H1 (cell line): ENCODE measurements at regions not wholly inside any gene's neighbourhood (a gene's known extent, or its start where the extent isn't known, plus 50 kb on each side); places are given as distances from the start of the nearest gene placed in this dataset.

Experiments used
- CTCF ChIA-PET: fragments of 300-600 bp; sonication (Branson Sonifier 250); formaldehyde crosslinking; loops from one replicate; lab custom pipeline; 2021; ENCODE audit not compliant: partially characterized antibody; lab: Charles Lee
- POLR2A ChIA-PET: fragments of 300-600 bp; sonication (Branson Sonifier 250); formaldehyde crosslinking; loops from one replicate; lab custom pipeline; 2021; ENCODE audit warnings: inconsistent platforms; ENCODE audit not compliant: partially characterized antibody; lab: Charles Lee
- DNase-seq, 2 experiments: peaks; one replicate each; pipeline versions ENCODE4 v3.0.0 to v3.0.0-alpha.2; 2010 to 2022; ENCODE audit warnings: low spot score in 2 of 2, low read depth in 1 of 2, mixed read lengths in 1 of 2
- FAIRE-seq: peaks from 2 replicates; lab custom pipeline; 2011; peaks lifted over from hg19 to GRCh38; lab: Jason Lieb, UNC
- H2AFZ ChIP-seq: 2 replicates; pipeline ENCODE4 v1.8.1; 2012; ENCODE audit warnings: low read length, inconsistent platforms
- H2AK5ac ChIP-seq: 2 replicates; pipeline ENCODE4 v1.6.1; 2013; ENCODE audit warnings: low read depth, low read length
- H2BK120ac ChIP-seq: replicated peaks from 2 replicates; pipeline ENCODE3; 2013; ENCODE audit warnings: low read depth, low read length, inconsistent platforms
- H2BK12ac ChIP-seq: 2 replicates; pipeline ENCODE4 v1.6.1; 2013; ENCODE audit warnings: low read depth, low read length
- H2BK15ac ChIP-seq: 2 replicates; pipeline ENCODE4 v1.6.1; 2013; ENCODE audit warnings: low read length
- H2BK20ac ChIP-seq: 2 replicates; pipeline ENCODE4 v1.6.1; 2013; ENCODE audit warnings: low read length
- H2BK5ac ChIP-seq: 2 replicates; pipeline ENCODE4 v1.6.1; 2013; ENCODE audit warnings: low read depth, low read length
- H3K14ac ChIP-seq: 2 replicates; pipeline ENCODE4 v1.6.1; 2013; ENCODE audit warnings: inconsistent platforms; ENCODE audit not compliant: insufficient read length
- H3K18ac ChIP-seq: 2 replicates; pipeline ENCODE4 v1.6.1; 2013; ENCODE audit warnings: low read length; ENCODE audit errors: extremely low read depth
- H3K23ac ChIP-seq: 2 replicates; pipeline ENCODE4 v1.6.1; 2013; ENCODE audit warnings: inconsistent platforms; ENCODE audit not compliant: insufficient read length
- H3K23me2 ChIP-seq: 2 replicates; pipeline ENCODE4 v1.6.1; 2013; ENCODE audit warnings: low read depth, low read length
- H3K27ac ChIP-seq: 2 replicates; pipeline ENCODE4 v1.6.1; 2011; ENCODE audit warnings: low read depth, low read length, inconsistent platforms
- H3K27me3 ChIP-seq, 4 experiments: replicated peaks in 1 of 4; 1 replicate in 1 of 4; 2 replicates in 3 of 4; pipeline versions ENCODE4 v1.6.1 to v1.8.1; 2011 to 2013; ENCODE audit warnings: low read length in 3 of 4, mild to moderate bottlenecking in 3 of 4, inconsistent platforms in 2 of 4, mixed read lengths in 2 of 4, moderate library complexity in 1 of 4; ENCODE audit not compliant: control insufficient read depth in 3 of 4, insufficient read depth in 3 of 4; ENCODE audit errors: extremely low read depth in 1 of 4
- H3K36me3 ChIP-seq, 4 experiments: 2 replicates each; pipeline versions ENCODE4 v1.6.1 to v1.8.1; 2011 to 2013; ENCODE audit warnings: mild to moderate bottlenecking in 4 of 4, low read length in 3 of 4, moderate library complexity in 2 of 4, control low read depth in 1 of 4, inconsistent platforms in 1 of 4; ENCODE audit not compliant: insufficient read depth in 4 of 4, control insufficient read depth in 2 of 4
- H3K4ac ChIP-seq: replicated peaks from 2 replicates; pipeline ENCODE3; 2013; ENCODE audit warnings: low read length, low read depth, mixed read lengths, inconsistent platforms; ENCODE audit not compliant: insufficient read length
- H3K4me1 ChIP-seq, 4 experiments: replicated peaks in 1 of 4; 1 replicate in 1 of 4; 2 replicates in 3 of 4; pipeline versions ENCODE4 v1.6.1 to v1.8.1; 2011 to 2013; ENCODE audit warnings: low read length in 3 of 4, inconsistent platforms in 2 of 4, mixed read lengths in 1 of 4; ENCODE audit not compliant: insufficient read depth in 4 of 4, control insufficient read depth in 3 of 4
- H3K4me2 ChIP-seq, 2 experiments: 2 replicates each; pipeline versions ENCODE4 v1.6.1 to v1.8.1; 2011 to 2013; ENCODE audit warnings: low read depth in 2 of 2, low read length in 2 of 2, control low read depth in 1 of 2, inconsistent platforms in 1 of 2, mild to moderate bottlenecking in 1 of 2; ENCODE audit not compliant: insufficient read depth in 1 of 2
- H3K4me3 ChIP-seq, 4 experiments: fragments of 200-600, 300-600 bp in 1 of 4; sonication (generic), shearing (Covaris generic), sonication (Bioruptor Twin) in 1 of 4; 2 replicates each; pipeline versions ENCODE4 v1.5.1 to v1.8.1; 2011 to 2016; ENCODE audit warnings: low read length in 4 of 4, low read depth in 3 of 4, control low read depth in 2 of 4, inconsistent platforms in 2 of 4, mild to moderate bottlenecking in 2 of 4, mixed read lengths in 1 of 4, moderate library complexity in 1 of 4; ENCODE audit not compliant: insufficient read depth in 2 of 4; ENCODE audit errors: extremely low read depth in 1 of 4
- H3K56ac ChIP-seq: replicated peaks from 2 replicates; pipeline ENCODE3; 2013; ENCODE audit warnings: low read depth, mild to moderate bottlenecking, mixed read lengths, low read length, inconsistent platforms; ENCODE audit not compliant: insufficient read length
- H3K79me1 ChIP-seq: 2 replicates; pipeline ENCODE4 v1.6.1; 2013; ENCODE audit warnings: low read depth, low read length, control low read depth
- H3K79me2 ChIP-seq, 2 experiments: 2 replicates each; pipeline versions ENCODE4 v1.6.1 to v1.8.1; 2012 to 2013; ENCODE audit warnings: low read length in 2 of 2, mild to moderate bottlenecking in 2 of 2, inconsistent platforms in 1 of 2; ENCODE audit not compliant: insufficient read depth in 2 of 2, control insufficient read depth in 1 of 2
- H3K9ac ChIP-seq, 4 experiments: replicated peaks in 1 of 4; 1 replicate in 1 of 4; 2 replicates in 3 of 4; pipeline versions ENCODE4 v1.6.1 to v1.8.1; 2011 to 2013; ENCODE audit warnings: low read depth in 3 of 4, low read length in 3 of 4, control low read depth in 2 of 4, mild to moderate bottlenecking in 2 of 4, moderate library complexity in 2 of 4, inconsistent platforms in 1 of 4; ENCODE audit errors: extremely low read depth in 1 of 4
- H3K9me3 ChIP-seq, 2 experiments: 2 replicates each; pipeline versions ENCODE4 v1.6.1 to v1.8.1; 2012 to 2013; ENCODE audit warnings: mild to moderate bottlenecking in 2 of 2, moderate library complexity in 2 of 2, control low read depth in 1 of 2, inconsistent platforms in 1 of 2, low read depth in 1 of 2, low read length in 1 of 2, mixed read lengths in 1 of 2; ENCODE audit not compliant: insufficient read depth in 2 of 2
- H4K20me1 ChIP-seq, 2 experiments: replicated peaks in 1 of 2; 2 replicates each; pipeline versions ENCODE3 to v1.8.1; 2011 to 2013; ENCODE audit warnings: inconsistent platforms in 2 of 2, low read length in 2 of 2, mild to moderate bottlenecking in 1 of 2; ENCODE audit not compliant: insufficient read depth in 2 of 2, control insufficient read depth in 1 of 2
- H4K5ac ChIP-seq: 2 replicates; pipeline ENCODE4 v1.6.1; 2013; ENCODE audit warnings: low read length, low read depth, mixed read lengths, inconsistent platforms; ENCODE audit not compliant: insufficient read length
- H4K8ac ChIP-seq: 2 replicates; pipeline ENCODE4 v1.8.0; 2013; ENCODE audit warnings: mild to moderate bottlenecking, moderate library complexity, low read length, inconsistent platforms; ENCODE audit not compliant: insufficient read depth; ENCODE audit errors: extremely low read depth
- H4K91ac ChIP-seq: replicated peaks from 2 replicates; pipeline ENCODE3; 2013; ENCODE audit warnings: low read length, mixed read lengths, inconsistent platforms; ENCODE audit not compliant: insufficient read length
- POLR2AphosphoS5 ChIP-seq: IDR thresholded peaks from 2 replicates; pipeline ENCODE4 v1.6.1; 2011; ENCODE audit warnings: low read depth, low read length
- RBBP5 ChIP-seq: IDR thresholded peaks from 2 replicates; pipeline ENCODE4 v1.7.1; 2012; ENCODE audit warnings: low read depth, mild to moderate bottlenecking, inconsistent platforms, low read length, moderate library complexity, borderline replicate concordance
- SIX5 ChIP-seq: IDR thresholded peaks from 2 replicates; pipeline ENCODE4 v1.6.1; 2011; ENCODE audit warnings: mild to moderate bottlenecking, low read depth, low read length
- TCF12 ChIP-seq: IDR thresholded peaks from 2 replicates; pipeline ENCODE4 v1.6.1; 2011; ENCODE audit warnings: low read depth, mild to moderate bottlenecking, low read length
- WGBS, 2 experiments: shearing (Covaris generic) in 1 of 2; methylation state at CpG; one replicate each; pipeline versions ENCODE4 v1.1.6 to v1.1.7; 2013 to 2015; ENCODE audit warnings: low lambda C conversion rate in 2 of 2, mixed read lengths in 2 of 2, inconsistent platforms in 1 of 2, low coverage in 1 of 2, missing lambda C conversion rate in 1 of 2; ENCODE audit not compliant: insufficient replicate concordance in 2 of 2, insufficient coverage in 1 of 2, insufficient read length in 1 of 2; ENCODE audit errors: extremely low coverage in 1 of 2, missing lambda C conversion rate in 1 of 2; 5-methylcytosine and 5-hydroxymethylcytosine counted together

GRCh38 chr7:38069052-38069451 lies 109.0 kb upstream of the STARD3NL start:
- Histone ChIP-seq H3K9ac (no peak overlapping the region), H3K27me3 (no peaks in the 10 kb centered on the region), H3K36me3 (no peaks in the 10 kb centered on the region), H2BK20ac (no peak overlapping the region), H2AFZ (no peak overlapping the region), H3K14ac (no peak overlapping the region), H2BK5ac (no peak overlapping the region), H2BK15ac (no peak overlapping the region), H4K5ac (no peak overlapping the region), H4K91ac (no peak overlapping the region), H3K23me2 (no peaks in the 10 kb centered on the region), H3K56ac (no peak overlapping the region), H3K27ac (no peak overlapping the region), H3K79me1 (no peaks in the 10 kb centered on the region), H2BK12ac (no peak overlapping the region), H4K20me1 (no peaks in the 10 kb centered on the region), H2BK120ac (no peak overlapping the region), H3K18ac (no peak overlapping the region), H4K8ac (no peak overlapping the region), H2AK5ac (no peak overlapping the region), H3K4me2 (no peak overlapping the region), H3K4me1 (peaks cover 0 to 2% (median under 1%) of the 10 kb centered on the region in 4 experiments; a peak in 3 of 7 replicates), H3K4ac (peak overlapping the region; percentile 47), H3K23ac (no peak overlapping the region), H3K4me3 (no peak overlapping the region), H3K9me3 (no peaks in the 10 kb centered on the region), H3K79me2 (no peaks in the 10 kb centered on the region)
- no peak for FAIRE-seq
- CTCF ChIA-PET: interaction anchor here (0.6 to 2.1 kb wide), 7 partner anchors 18 to 276 kb away, joined by 3 to 9 read pairs (median 3); partner anchors contain the start of gene SFRP4
- WGBS, 2 experiments: 77% methylated on average over 6 of the region's 6 CpGs; no CpG with 5 or more reads in 1 of the 2 experiments
- no peak for TF ChIP-seq RBBP5
- 0 out of 2 replicates have a peak, but pooled peaks have one; percentile 30 for TF ChIP-seq TCF12
- TF ChIP-seq SIX5: no peak
- TF ChIP-seq POLR2AphosphoS5: no peak
- POLR2A ChIA-PET: interaction anchor here (0.9 kb wide), 1 partner anchor 152 kb away, joined by 3 read pairs; the partner anchor contains the start of gene SFRP4
- DNase-seq: no peak
